ENCODE measurements at regions not wholly inside any gene's neighbourhood (a gene's known extent, or its start where the extent isn't known, plus 50 kb on each side); places are given as distances from the start of the nearest gene placed in this dataset.
"Not testable (repeated sequence)": the region's sequence is repeated elsewhere in the genome, so short reads cannot be mapped to it uniquely, and the experiment has no call there.

GRCh38 chr12:126447346-126447745 lies 1382.1 kb downstream of the AACS start:
- no peak for DNase-seq (ENCODE audit: low read depth)

GRCh38 chr12:126451809-126452208 lies 1386.6 kb downstream of the AACS start:
- no peak for DNase-seq (ENCODE audit: low read depth)

- not testable (repeated sequence) for DNase-seq (ENCODE audit: low read depth)
Measured at GRCh38 chr12:126452686-126453085, 1387.5 kb downstream of the AACS start.

GRCh38 chr12:126454581-126454980 lies 1389.3 kb downstream of the AACS start:
- DNase-seq (ENCODE audit: low read depth), result no peak

GRCh38 chr12:126457776-126458175 lies 1392.5 kb downstream of the AACS start:
- no peak for DNase-seq (ENCODE audit: low read depth)

- no peak for DNase-seq (ENCODE audit: low read depth)
Measured at GRCh38 chr12:126464153-126464552, 1398.9 kb downstream of the AACS start.

GRCh38 chr12:126469211-126469610 lies 1404.0 kb downstream of the AACS start:
- DNase-seq (ENCODE audit: low read depth), result no peak

- no peak for DNase-seq (ENCODE audit: low read depth)
Measured at GRCh38 chr12:126474703-126475102, 1409.5 kb downstream of the AACS start.

- no peak for DNase-seq (ENCODE audit: low read depth)
Measured at GRCh38 chr12:126480451-126480850, 1415.2 kb downstream of the AACS start.

GRCh38 chr12:126481688-126482087 lies 1416.5 kb downstream of the AACS start:
- DNase-seq (ENCODE audit: low read depth), result no peak

GRCh38 chr12:126482238-126482889 lies 1417.1 kb downstream of the AACS start:
- DNase-seq (ENCODE audit: low read depth), result no peak

GRCh38 chr12:126483145-126484068 lies 1418.2 kb downstream of the AACS start:
- DNase-seq (ENCODE audit: low read depth), result no peak

GRCh38 chr12:126487431-126487980 lies 1422.3 kb downstream of the AACS start:
- DNase-seq (ENCODE audit: low read depth), result no peak

- DNase-seq (ENCODE audit: low read depth), result no peak
Measured at GRCh38 chr12:126488806-126489205, 1423.6 kb downstream of the AACS start.

GRCh38 chr12:126492181-126492580 lies 1426.9 kb downstream of the AACS start:
- no peak for DNase-seq (ENCODE audit: low read depth)

GRCh38 chr12:126493366-126494108 lies 1428.3 kb downstream of the AACS start:
- no peak for DNase-seq (ENCODE audit: low read depth)

- DNase-seq (ENCODE audit: low read depth), result no peak
Measured at GRCh38 chr12:126496201-126496600, 1431.0 kb downstream of the AACS start.

- no peak for DNase-seq (ENCODE audit: low read depth)
Measured at GRCh38 chr12:126506426-126507182, 1441.4 kb downstream of the AACS start.

- DNase-seq (ENCODE audit: low read depth), result no peak
Measured at GRCh38 chr12:126507231-126507630, 1442.0 kb downstream of the AACS start.

- DNase-seq (ENCODE audit: low read depth), result no peak
Measured at GRCh38 chr12:126509572-126509971, 1444.3 kb downstream of the AACS start.

GRCh38 chr12:126510630-126511029 lies 1445.4 kb downstream of the AACS start:
- no peak for DNase-seq (ENCODE audit: low read depth)

Data from stimulated activated CD8-positive, alpha-beta memory T cell treated with anti-CD3 and anti-CD28 coated beads, Interleukin-15, amount 100 ng/mL, for 1 hour (primary cell).